HFFc6 (cell line): ENCODE measurements at regions not wholly inside any gene's neighbourhood (a gene's known extent, or its start where the extent isn't known, plus 50 kb on each side); places are given as distances from the start of the nearest gene placed in this dataset.
A peak's percentile ranks its signal among the peaks of the same experiment; 100 is the strongest.

Source experiments
- DNase-seq: peaks from one replicate; pipeline ENCODE4 v3.0.0-alpha.2; 2018
- H3K27ac Mint-ChIP-seq: 2 replicates; pipeline ENCODE4 v1.8.0; 2020; ENCODE audit warnings: mild to moderate bottlenecking, mixed read lengths
- H3K27me3 Mint-ChIP-seq: 2 replicates; pipeline ENCODE4 v1.8.0; 2021; ENCODE audit warnings: mild to moderate bottlenecking, moderate library complexity, mixed read lengths; ENCODE audit not compliant: insufficient read depth
- H3K36me3 Mint-ChIP-seq: 2 replicates; pipeline ENCODE4 v1.8.0; 2021; ENCODE audit warnings: low read depth, mixed read lengths
- H3K4me1 Mint-ChIP-seq: 2 replicates; pipeline ENCODE4 v1.8.0; 2020; ENCODE audit warnings: low read depth, mixed read lengths
- H3K4me3 Mint-ChIP-seq: 2 replicates; pipeline ENCODE4 v1.8.0; 2020; ENCODE audit warnings: mild to moderate bottlenecking, moderate library complexity, mixed read lengths
- H3K9me3 Mint-ChIP-seq: 2 replicates; pipeline ENCODE4 v1.8.0; 2020; ENCODE audit warnings: mild to moderate bottlenecking, mixed read lengths
- TF ChIP-seq, protein P1 (sequence below): fragments of 200-600 bp; sonication (generic); IDR thresholded peaks from 2 replicates; pipeline ENCODE4 v1.5.0; 2021; ENCODE audit warnings: antibody characterized with exemption, mild to moderate bottlenecking

DNA sequence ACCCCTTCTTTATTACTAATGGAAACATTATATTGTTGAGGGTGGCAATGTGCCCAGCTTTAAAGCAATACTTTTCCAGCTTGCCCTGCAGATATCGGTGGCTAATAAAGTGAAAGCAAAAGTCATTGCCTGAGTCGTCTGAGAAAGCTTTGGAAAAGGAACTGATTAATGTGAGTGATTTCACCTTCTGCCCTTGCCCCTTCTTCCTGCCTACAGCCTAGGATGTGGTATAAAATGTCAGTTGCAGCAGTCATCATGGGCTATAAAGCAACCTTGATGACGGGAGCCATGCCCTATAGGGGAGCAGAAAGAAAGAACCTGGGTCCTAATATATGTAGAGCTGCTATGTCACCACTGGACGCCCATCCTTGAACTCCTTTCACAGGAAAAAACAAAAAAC is 132.4 kb upstream of the USP9X start:
- Mint-ChIP-seq H3K4me3 (peak overlapping the region; percentile 69), H3K27ac (no peak overlapping the region), H3K9me3 (no peaks in the 10 kb centered on the region), H3K27me3 (peaks cover 6% of the 10 kb centered on the region), H3K36me3 (no peaks in the 10 kb centered on the region), H3K4me1 (no peaks in the 10 kb centered on the region)
- TF ChIP-seq, protein P1, sequence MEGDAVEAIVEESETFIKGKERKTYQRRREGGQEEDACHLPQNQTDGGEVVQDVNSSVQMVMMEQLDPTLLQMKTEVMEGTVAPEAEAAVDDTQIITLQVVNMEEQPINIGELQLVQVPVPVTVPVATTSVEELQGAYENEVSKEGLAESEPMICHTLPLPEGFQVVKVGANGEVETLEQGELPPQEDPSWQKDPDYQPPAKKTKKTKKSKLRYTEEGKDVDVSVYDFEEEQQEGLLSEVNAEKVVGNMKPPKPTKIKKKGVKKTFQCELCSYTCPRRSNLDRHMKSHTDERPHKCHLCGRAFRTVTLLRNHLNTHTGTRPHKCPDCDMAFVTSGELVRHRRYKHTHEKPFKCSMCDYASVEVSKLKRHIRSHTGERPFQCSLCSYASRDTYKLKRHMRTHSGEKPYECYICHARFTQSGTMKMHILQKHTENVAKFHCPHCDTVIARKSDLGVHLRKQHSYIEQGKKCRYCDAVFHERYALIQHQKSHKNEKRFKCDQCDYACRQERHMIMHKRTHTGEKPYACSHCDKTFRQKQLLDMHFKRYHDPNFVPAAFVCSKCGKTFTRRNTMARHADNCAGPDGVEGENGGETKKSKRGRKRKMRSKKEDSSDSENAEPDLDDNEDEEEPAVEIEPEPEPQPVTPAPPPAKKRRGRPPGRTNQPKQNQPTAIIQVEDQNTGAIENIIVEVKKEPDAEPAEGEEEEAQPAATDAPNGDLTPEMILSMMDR = no peak
- no peak for DNase-seq

GRCh38 chrX:40953369-40953768 is 131.9 kb upstream of the USP9X start:
- Mint-ChIP-seq H3K9me3 (no peaks in the 10 kb centered on the region), H3K4me3 (peak overlapping the region; percentile 69; the same call in 1 of the 2 replicates), H3K27ac (no peak overlapping the region), H3K36me3 (no peaks in the 10 kb centered on the region), H3K27me3 (peaks cover 4% of the 10 kb centered on the region), H3K4me1 (no peaks in the 10 kb centered on the region)
- DNase-seq = no peak
- TF ChIP-seq, protein P1 = no peak

GRCh38 chrX:40960041-40960440 is 125.2 kb upstream of the USP9X start:
- Mint-ChIP-seq H3K27me3 (peaks cover 3% of the 10 kb centered on the region; the same call in 1 of the 2 replicates), H3K36me3 (no peaks in the 10 kb centered on the region), H3K9me3 (peaks cover 11% of the 10 kb centered on the region), H3K27ac (no peak overlapping the region), H3K4me1 (no peaks in the 10 kb centered on the region), H3K4me3 (no peak overlapping the region)
- DNase-seq = no peak
- TF ChIP-seq, protein P1 = no peak

GRCh38 chrX:40962793-40963407 is 122.3 kb upstream of the USP9X start:
- Mint-ChIP-seq H3K4me3 (no peak overlapping the region), H3K4me1 (no peaks in the 10 kb centered on the region), H3K27ac (no peak overlapping the region), H3K36me3 (no peaks in the 10 kb centered on the region), H3K27me3 (no peaks in the 10 kb centered on the region), H3K9me3 (peaks cover 11% of the 10 kb centered on the region)
- TF ChIP-seq, protein P1 = no peak
- no peak for DNase-seq

DNA sequence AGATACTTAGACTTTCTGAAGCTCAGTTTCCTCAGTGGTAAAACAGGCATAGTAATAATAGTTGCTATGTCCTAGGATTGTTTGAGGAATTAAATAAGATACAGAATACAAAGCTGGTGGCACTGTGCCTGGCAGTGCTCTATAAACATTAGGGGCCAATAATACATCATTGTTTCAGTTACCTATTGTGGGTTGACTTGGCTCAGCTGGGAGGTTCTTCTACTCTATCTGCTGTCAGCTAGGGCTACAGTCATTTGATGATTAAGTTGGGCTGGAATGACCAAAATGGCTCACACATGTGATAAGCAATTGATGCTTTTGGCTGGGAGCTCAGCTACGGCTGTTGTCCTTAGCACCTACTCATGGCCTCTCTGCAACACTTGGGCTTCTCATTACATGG is 121.2 kb upstream of the USP9X start:
- TF ChIP-seq, protein P1 = no peak
- no peak overlapping the region for H3K27ac Mint-ChIP-seq
- no peak overlapping the region for H3K4me3 Mint-ChIP-seq
- H3K9me3 Mint-ChIP-seq = peaks cover 11% of the 10 kb centered on the region
- H3K36me3 Mint-ChIP-seq = no peaks in the 10 kb centered on the region
- DNase-seq = no peak
- H3K27me3 Mint-ChIP-seq = no peaks in the 10 kb centered on the region
- H3K4me1 Mint-ChIP-seq = no peaks in the 10 kb centered on the region
